ENCODE measurements at regions not wholly inside any gene's neighbourhood (a gene's known extent, or its start where the extent isn't known, plus 50 kb on each side); places are given as distances from the start of the nearest gene placed in this dataset.
A peak's percentile ranks its signal among the peaks of the same experiment; 100 is the strongest.

DNA sequence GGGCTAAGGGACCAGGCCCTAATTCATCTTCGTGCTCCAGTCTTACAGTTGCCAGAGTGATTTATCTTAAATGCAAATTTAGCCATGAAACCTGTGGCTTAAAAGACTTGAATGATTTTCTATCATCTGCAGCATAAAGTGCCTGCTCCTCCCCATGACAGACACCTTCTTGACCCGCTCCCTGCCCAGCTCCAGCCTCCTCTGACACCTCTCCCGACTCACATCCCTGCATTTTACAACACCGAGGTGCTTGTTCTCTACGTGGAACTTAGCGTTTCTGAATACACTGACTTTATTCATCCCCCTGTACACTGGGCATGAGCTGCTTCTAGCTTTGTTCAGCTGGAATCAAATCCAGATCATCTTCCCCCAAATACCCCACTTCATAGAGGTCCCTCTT, 128.7 kb upstream of the MYO16 start (continued):
- TF ChIP-seq RXRA (IDR thresholded peaks at IDR 0.05; ENCODE audit: borderline replicate concordance, low read depth), result no peak

DNA sequence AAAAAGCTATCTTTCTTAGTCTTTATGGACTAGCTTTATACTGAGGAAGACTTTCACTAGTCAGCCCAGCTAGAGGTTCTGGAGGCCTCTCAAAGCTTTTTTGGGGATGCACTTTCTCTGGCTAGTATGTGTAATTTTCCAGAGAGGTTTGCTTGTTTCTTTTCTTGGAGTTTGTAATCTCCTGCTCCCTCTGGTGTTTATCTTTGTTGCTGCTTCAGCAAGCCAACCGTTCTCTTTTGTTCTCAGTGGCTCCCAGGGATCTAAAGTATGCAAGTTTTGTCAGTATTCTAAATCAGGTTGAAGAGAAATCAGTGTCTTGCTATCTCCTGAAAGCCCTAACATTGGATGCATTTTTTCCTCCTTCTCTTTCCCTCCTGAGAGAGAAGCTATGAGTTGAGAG, 121.1 kb upstream of the MYO16 start:
- Histone ChIP-seq H3K4me2 (no peak overlapping the region), H3K9me2 (no peaks in the 10 kb centered on the region), H3K4me3 (ENCODE audit: low read depth in 2 of 2, low read length in 1 of 2) (no peak overlapping the region), H3K4me1 (ENCODE audit: control insufficient read depth in 1 of 2, insufficient read depth in 2 of 2, low read depth in 1 of 2, low read length in 1 of 2) (no peaks in the 10 kb centered on the region), H3K79me2 (ENCODE audit: insufficient read depth) (no peaks in the 10 kb centered on the region), H3K9me3 (no peaks in the 10 kb centered on the region), H3K36me3 (replicated peaks in 1 of 2; ENCODE audit: control insufficient read depth in 1 of 2, insufficient read depth in 2 of 2, low read length in 1 of 2) (no peaks in the 10 kb centered on the region), H3K9ac (no peak overlapping the region), H3K27me3 (ENCODE audit: insufficient read depth) (no peaks in the 10 kb centered on the region), H3F3A (replicated peaks; ENCODE audit: insufficient read depth) (no peaks in the 10 kb centered on the region), H2AFZ (ENCODE audit: low read depth) (no peak overlapping the region), H4K20me1 (ENCODE audit: insufficient read depth) (no peaks in the 10 kb centered on the region), H3K27ac (ENCODE audit: low read depth in 2 of 2, low read length in 1 of 2) (no peak overlapping the region)
- ChIA-PET CTCF (interaction anchor here (0.6 to 2.6 kb wide), 20 partner anchors 10 to 391 kb away, joined by 3 to 11 read pairs (median 4); no protein-coding TSS in a partner anchor), POLR2A (no interaction called here)
- WGBS (ENCODE audit: low lambda C conversion rate), result 0% methylated on average over 1 of the region's 1 CpG
- peak; percentile 39 for DNase-seq
- TF ChIP-seq, protein P1, sequence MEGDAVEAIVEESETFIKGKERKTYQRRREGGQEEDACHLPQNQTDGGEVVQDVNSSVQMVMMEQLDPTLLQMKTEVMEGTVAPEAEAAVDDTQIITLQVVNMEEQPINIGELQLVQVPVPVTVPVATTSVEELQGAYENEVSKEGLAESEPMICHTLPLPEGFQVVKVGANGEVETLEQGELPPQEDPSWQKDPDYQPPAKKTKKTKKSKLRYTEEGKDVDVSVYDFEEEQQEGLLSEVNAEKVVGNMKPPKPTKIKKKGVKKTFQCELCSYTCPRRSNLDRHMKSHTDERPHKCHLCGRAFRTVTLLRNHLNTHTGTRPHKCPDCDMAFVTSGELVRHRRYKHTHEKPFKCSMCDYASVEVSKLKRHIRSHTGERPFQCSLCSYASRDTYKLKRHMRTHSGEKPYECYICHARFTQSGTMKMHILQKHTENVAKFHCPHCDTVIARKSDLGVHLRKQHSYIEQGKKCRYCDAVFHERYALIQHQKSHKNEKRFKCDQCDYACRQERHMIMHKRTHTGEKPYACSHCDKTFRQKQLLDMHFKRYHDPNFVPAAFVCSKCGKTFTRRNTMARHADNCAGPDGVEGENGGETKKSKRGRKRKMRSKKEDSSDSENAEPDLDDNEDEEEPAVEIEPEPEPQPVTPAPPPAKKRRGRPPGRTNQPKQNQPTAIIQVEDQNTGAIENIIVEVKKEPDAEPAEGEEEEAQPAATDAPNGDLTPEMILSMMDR (IDR thresholded peaks at IDR 0.05), result peak; percentile 57
- no peak for TF ChIP-seq FOXM1 (IDR thresholded peaks at IDR 0.05; ENCODE audit: low read depth)
- no peak for TF ChIP-seq NFIC (IDR thresholded peaks at IDR 0.05; ENCODE audit: borderline replicate concordance)
- TF ChIP-seq RAD21 (IDR thresholded peaks at IDR 0.05; ENCODE audit: low read length), result peak; percentile 60
- TF ChIP-seq SMC3 (IDR thresholded peaks at IDR 0.05; ENCODE audit: low read depth, low read length), result peak; percentile 48

DNA sequence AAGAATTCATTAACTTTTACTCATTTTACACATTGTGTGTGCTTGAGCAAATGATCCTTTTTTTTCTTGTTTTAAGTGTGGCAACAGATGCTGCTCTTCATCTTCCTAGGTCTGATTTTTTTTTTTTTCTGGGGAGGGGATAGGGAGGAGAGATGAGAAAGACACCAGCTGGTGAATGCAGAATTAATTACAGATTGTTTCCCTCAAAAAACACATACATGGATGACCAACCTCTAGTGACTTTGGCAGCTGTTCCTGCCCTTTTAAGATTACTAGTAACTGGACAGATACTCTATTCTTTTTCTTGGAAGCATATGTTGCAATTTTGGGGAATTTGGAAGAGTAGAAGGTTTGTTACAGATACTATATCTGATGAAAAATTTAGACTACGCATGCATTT, 103.6 kb upstream of the MYO16 start:
- CTCF ChIA-PET, result no interaction called here

More for the DNA sequence above, 103.6 kb upstream of the MYO16 start:
- no peak overlapping the region for H3K4me3 ChIP-seq (ENCODE audit: low read depth in 2 of 2, low read length in 1 of 2)
- no peak overlapping the region for H3K9ac ChIP-seq
- H3F3A ChIP-seq (replicated peaks; ENCODE audit: insufficient read depth), result no peaks in the 10 kb centered on the region
- no peaks in the 10 kb centered on the region for H3K9me2 ChIP-seq
- no peaks in the 10 kb centered on the region for H3K36me3 ChIP-seq (replicated peaks in 1 of 2; ENCODE audit: control insufficient read depth in 1 of 2, insufficient read depth in 2 of 2, low read length in 1 of 2)
- no peak for DNase-seq
- WGBS (ENCODE audit: low lambda C conversion rate), result 37% methylated on average over 1 of the region's 1 CpG
- no peak overlapping the region for H3K4me2 ChIP-seq
- H3K4me1 ChIP-seq (ENCODE audit: control insufficient read depth in 1 of 2, insufficient read depth in 2 of 2, low read depth in 1 of 2, low read length in 1 of 2), result no peaks in the 10 kb centered on the region
- H3K27me3 ChIP-seq (ENCODE audit: insufficient read depth), result no peaks in the 10 kb centered on the region
- no peaks in the 10 kb centered on the region for H3K79me2 ChIP-seq (ENCODE audit: insufficient read depth)
- POLR2A ChIA-PET, result no interaction called here
- TF ChIP-seq NFIC (IDR thresholded peaks at IDR 0.05; ENCODE audit: borderline replicate concordance), result no peak
- TF ChIP-seq JUND (IDR thresholded peaks at IDR 0.05), result no peak
- no peak for TF ChIP-seq EZH2phosphoT487 (IDR thresholded peaks at IDR 0.05; ENCODE audit: borderline replicate concordance, low read depth)
- no peak for TF ChIP-seq NRF1 (IDR thresholded peaks at IDR 0.05; ENCODE audit: low read depth, low read length)
- TF ChIP-seq TAF1 (IDR thresholded peaks at IDR 0.05; ENCODE audit: borderline replicate concordance, low read depth, low read length), result no peak
- TF ChIP-seq, protein P2, sequence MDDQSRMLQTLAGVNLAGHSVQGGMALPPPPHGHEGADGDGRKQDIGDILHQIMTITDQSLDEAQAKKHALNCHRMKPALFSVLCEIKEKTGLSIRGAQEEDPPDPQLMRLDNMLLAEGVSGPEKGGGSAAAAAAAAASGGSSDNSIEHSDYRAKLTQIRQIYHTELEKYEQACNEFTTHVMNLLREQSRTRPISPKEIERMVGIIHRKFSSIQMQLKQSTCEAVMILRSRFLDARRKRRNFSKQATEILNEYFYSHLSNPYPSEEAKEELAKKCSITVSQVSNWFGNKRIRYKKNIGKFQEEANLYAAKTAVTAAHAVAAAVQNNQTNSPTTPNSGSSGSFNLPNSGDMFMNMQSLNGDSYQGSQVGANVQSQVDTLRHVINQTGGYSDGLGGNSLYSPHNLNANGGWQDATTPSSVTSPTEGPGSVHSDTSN (IDR thresholded peaks at IDR 0.05), result no peak
- TF ChIP-seq FOSL2 (IDR thresholded peaks at IDR 0.05; ENCODE audit: borderline replicate concordance, low read depth), result no peak
- TF ChIP-seq POLR2AphosphoS5 (IDR thresholded peaks at IDR 0.05; ENCODE audit: low read depth, low read length), result no peak
- TF ChIP-seq, protein P3, sequence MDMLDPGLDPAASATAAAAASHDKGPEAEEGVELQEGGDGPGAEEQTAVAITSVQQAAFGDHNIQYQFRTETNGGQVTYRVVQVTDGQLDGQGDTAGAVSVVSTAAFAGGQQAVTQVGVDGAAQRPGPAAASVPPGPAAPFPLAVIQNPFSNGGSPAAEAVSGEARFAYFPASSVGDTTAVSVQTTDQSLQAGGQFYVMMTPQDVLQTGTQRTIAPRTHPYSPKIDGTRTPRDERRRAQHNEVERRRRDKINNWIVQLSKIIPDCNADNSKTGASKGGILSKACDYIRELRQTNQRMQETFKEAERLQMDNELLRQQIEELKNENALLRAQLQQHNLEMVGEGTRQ (IDR thresholded peaks at IDR 0.05; ENCODE audit: borderline replicate concordance, low read depth, low read length), result no peak
- no peak for TF ChIP-seq RCOR1 (IDR thresholded peaks at IDR 0.05; ENCODE audit: low read length)
- no peak for TF ChIP-seq FOXM1 (IDR thresholded peaks at IDR 0.05; ENCODE audit: low read depth)
- TF ChIP-seq GATA2 (CRISPR knock-in tag; IDR thresholded peaks at IDR 0.05), result no peak
- TF ChIP-seq MEF2A (IDR thresholded peaks at IDR 0.05; ENCODE audit: borderline replicate concordance, low read depth), result no peak
- no peak for TF ChIP-seq FOXJ3 (CRISPR knock-in tag; IDR thresholded peaks at IDR 0.05)
- H3K9me3 ChIP-seq, result no peaks in the 10 kb centered on the region; the same call in 1 of the 2 replicates
- no peaks in the 10 kb centered on the region for H4K20me1 ChIP-seq (ENCODE audit: insufficient read depth)
- H3K27ac ChIP-seq (ENCODE audit: low read depth in 2 of 2, low read length in 1 of 2), result no peak overlapping the region
- no peak overlapping the region for H2AFZ ChIP-seq (ENCODE audit: low read depth)

Data from SK-N-SH (cell line).